Esophagus squamous epithelium (tissue), 4 donors: ENCODE measurements at regions not wholly inside any gene's neighbourhood (a gene's known extent, or its start where the extent isn't known, plus 50 kb on each side); places are given as distances from the start of the nearest gene placed in this dataset.

ENCODE experiments used
- POLR2A ChIP-seq, 4 donors: fragments of 450-650 bp; IDR thresholded peaks; one replicate each; pipeline ENCODE4 v1.6.1; 2017; ENCODE audit warnings: antibody characterized with exemption in 4 of 4, mild to moderate bottlenecking in 4 of 4, moderate library complexity in 3 of 4
- TF ChIP-seq, protein P1 (sequence below), 6 experiments: fragments of 450-650 bp in 4 of 6; fragments of 200-600 bp in 2 of 6; sonication (generic) in 2 of 6; IDR thresholded peaks; one replicate each; pipeline ENCODE4 v1.5.1; 2016 to 2019; ENCODE audit warnings: antibody characterized with exemption in 6 of 6, mild to moderate bottlenecking in 4 of 6, moderate library complexity in 4 of 6

DNA sequence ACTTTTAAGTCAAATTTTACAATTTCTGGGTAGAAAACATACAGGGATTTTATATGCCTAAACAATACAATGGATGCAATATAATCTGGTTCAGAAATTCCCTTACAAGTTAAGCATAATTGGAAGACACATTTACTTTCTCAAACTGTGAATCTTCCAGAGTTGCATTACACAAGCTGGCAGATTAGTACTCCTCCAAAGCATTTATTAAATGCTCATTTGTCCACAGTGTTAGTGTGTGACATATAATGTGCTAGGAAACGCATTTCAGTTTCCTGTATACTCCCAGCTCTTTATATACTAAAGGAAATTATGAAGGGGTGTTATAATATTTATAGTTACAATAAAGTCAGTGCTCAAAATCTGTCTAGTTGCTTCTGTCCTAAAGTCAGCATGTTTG lies 239.0 kb upstream of the FIGN start:
- TF ChIP-seq, protein P1, sequence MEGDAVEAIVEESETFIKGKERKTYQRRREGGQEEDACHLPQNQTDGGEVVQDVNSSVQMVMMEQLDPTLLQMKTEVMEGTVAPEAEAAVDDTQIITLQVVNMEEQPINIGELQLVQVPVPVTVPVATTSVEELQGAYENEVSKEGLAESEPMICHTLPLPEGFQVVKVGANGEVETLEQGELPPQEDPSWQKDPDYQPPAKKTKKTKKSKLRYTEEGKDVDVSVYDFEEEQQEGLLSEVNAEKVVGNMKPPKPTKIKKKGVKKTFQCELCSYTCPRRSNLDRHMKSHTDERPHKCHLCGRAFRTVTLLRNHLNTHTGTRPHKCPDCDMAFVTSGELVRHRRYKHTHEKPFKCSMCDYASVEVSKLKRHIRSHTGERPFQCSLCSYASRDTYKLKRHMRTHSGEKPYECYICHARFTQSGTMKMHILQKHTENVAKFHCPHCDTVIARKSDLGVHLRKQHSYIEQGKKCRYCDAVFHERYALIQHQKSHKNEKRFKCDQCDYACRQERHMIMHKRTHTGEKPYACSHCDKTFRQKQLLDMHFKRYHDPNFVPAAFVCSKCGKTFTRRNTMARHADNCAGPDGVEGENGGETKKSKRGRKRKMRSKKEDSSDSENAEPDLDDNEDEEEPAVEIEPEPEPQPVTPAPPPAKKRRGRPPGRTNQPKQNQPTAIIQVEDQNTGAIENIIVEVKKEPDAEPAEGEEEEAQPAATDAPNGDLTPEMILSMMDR (IDR thresholded peaks at IDR 0.05): no peak
- no peak for TF ChIP-seq POLR2A (IDR thresholded peaks at IDR 0.05)
